ENCODE measurements at regions not wholly inside any gene's neighbourhood (a gene's known extent, or its start where the extent isn't known, plus 50 kb on each side); places are given as distances from the start of the nearest gene placed in this dataset.

DNA sequence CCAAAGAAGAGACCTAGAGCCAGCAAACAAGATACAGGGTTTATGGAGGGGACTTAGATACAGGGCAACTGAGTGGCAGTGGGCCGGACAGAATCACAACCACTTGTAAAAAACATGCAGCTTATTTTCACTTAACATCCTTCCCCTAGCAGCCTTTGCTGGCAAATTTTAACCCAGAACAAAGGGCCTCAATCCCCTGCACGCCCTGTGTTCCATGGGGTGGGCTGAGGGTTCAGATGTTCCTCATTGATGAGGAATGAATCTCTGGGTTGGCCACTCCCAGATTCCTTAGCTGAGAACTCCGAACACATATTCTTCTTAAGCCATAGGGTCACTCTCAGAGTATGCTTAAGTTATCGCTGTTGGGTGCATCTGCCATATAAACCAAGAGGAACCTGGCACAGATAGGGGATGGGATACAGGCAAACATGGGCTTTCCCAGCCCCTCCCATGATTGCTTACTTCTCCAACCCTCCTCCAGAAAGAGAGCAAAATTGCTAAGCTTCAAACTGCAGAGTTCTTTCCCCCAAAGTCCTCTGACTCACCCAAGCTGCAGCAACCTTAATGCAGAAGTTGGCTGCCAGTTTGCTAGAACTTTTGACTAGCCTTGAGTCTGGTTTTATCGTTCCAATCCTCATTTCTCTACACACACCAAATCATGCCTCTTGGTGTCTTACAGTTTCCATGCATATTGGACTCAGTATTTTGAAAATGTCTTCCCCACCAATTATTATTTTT is 146.9 kb downstream of the CD47 start:
- TF ChIP-seq POLR2AphosphoS5 (IDR thresholded peaks at IDR 0.05; ENCODE audit: low read depth, low read length): no peak
- TF ChIP-seq, protein P1, sequence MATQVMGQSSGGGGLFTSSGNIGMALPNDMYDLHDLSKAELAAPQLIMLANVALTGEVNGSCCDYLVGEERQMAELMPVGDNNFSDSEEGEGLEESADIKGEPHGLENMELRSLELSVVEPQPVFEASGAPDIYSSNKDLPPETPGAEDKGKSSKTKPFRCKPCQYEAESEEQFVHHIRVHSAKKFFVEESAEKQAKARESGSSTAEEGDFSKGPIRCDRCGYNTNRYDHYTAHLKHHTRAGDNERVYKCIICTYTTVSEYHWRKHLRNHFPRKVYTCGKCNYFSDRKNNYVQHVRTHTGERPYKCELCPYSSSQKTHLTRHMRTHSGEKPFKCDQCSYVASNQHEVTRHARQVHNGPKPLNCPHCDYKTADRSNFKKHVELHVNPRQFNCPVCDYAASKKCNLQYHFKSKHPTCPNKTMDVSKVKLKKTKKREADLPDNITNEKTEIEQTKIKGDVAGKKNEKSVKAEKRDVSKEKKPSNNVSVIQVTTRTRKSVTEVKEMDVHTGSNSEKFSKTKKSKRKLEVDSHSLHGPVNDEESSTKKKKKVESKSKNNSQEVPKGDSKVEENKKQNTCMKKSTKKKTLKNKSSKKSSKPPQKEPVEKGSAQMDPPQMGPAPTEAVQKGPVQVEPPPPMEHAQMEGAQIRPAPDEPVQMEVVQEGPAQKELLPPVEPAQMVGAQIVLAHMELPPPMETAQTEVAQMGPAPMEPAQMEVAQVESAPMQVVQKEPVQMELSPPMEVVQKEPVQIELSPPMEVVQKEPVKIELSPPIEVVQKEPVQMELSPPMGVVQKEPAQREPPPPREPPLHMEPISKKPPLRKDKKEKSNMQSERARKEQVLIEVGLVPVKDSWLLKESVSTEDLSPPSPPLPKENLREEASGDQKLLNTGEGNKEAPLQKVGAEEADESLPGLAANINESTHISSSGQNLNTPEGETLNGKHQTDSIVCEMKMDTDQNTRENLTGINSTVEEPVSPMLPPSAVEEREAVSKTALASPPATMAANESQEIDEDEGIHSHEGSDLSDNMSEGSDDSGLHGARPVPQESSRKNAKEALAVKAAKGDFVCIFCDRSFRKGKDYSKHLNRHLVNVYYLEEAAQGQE (IDR thresholded peaks at IDR 0.05; ENCODE audit: insufficient read depth in 1 of 2, low read depth in 2 of 2, low read length in 2 of 2): no peak

Data from PFSK-1 (cell line).